22Rv1 (cell line): ENCODE measurements at regions not wholly inside any gene's neighbourhood (a gene's known extent, or its start where the extent isn't known, plus 50 kb on each side); places are given as distances from the start of the nearest gene placed in this dataset.
"Not testable (repeated sequence)": the region's sequence is repeated elsewhere in the genome, so short reads cannot be mapped to it uniquely, and the experiment has no call there.

Experiments used
- ZFX ChIP-seq: fragments of 450-650 bp; IDR thresholded peaks from 2 replicates; pipeline ENCODE4 v1.6.1; 2017; ENCODE audit warnings: antibody characterized with exemption, borderline replicate concordance
- TF ChIP-seq, protein P1 (sequence below): fragments of 450-650 bp; IDR thresholded peaks from 2 replicates; pipeline ENCODE4 v1.5.1; 2017; ENCODE audit warnings: mild to moderate bottlenecking

DNA sequence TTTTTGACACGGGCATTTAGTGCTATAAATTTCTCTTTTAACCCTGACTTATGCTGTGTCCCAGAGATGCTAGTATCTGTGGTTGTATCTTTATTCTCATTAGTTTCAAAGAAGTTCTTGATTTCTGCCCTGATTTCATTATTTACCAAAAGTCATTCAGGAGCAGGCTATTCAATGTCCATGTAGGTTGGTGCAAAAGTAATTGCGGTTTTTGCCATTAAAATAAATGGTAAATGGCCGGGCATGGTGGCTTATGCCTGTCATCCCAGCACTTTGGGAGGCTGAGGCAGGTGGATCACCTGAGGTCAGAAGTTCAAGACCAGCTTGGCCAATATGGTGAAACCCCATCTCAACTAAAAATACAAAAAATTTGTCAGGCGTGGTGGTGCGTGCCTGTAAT, 1097.4 kb upstream of the SLIT2 start:
- TF ChIP-seq, protein P1, sequence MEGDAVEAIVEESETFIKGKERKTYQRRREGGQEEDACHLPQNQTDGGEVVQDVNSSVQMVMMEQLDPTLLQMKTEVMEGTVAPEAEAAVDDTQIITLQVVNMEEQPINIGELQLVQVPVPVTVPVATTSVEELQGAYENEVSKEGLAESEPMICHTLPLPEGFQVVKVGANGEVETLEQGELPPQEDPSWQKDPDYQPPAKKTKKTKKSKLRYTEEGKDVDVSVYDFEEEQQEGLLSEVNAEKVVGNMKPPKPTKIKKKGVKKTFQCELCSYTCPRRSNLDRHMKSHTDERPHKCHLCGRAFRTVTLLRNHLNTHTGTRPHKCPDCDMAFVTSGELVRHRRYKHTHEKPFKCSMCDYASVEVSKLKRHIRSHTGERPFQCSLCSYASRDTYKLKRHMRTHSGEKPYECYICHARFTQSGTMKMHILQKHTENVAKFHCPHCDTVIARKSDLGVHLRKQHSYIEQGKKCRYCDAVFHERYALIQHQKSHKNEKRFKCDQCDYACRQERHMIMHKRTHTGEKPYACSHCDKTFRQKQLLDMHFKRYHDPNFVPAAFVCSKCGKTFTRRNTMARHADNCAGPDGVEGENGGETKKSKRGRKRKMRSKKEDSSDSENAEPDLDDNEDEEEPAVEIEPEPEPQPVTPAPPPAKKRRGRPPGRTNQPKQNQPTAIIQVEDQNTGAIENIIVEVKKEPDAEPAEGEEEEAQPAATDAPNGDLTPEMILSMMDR, result not testable (repeated sequence)
- TF ChIP-seq ZFX, result not testable (repeated sequence)
